Neural cell (in vitro differentiated cells): ENCODE measurements at regions not wholly inside any gene's neighbourhood (a gene's known extent, or its start where the extent isn't known, plus 50 kb on each side); places are given as distances from the start of the nearest gene placed in this dataset.

Experiments
- H2AFZ ChIP-seq: fragments of 200-600, 300-800 bp; sonication (generic), shearing (Covaris generic); 2 replicates; pipeline ENCODE4 v1.6.0; 2014; ENCODE audit warnings: low read depth, mild to moderate bottlenecking, antibody characterized with exemption, low read length, moderate library complexity
- H3F3A ChIP-seq: fragments of 200-600 bp; shearing (Covaris generic); 2 replicates; pipeline ENCODE4 v1.6.1; 2016; ENCODE audit warnings: mild to moderate bottlenecking, moderate library complexity, mixed read lengths, antibody characterized with exemption, low read length; ENCODE audit not compliant: insufficient read depth, poor library complexity, severe bottlenecking
- H3K27ac ChIP-seq: fragments of 200-600, 300-800 bp; sonication (generic), shearing (Covaris generic); 2 replicates; pipeline ENCODE4 v1.5.1; 2014; ENCODE audit warnings: mild to moderate bottlenecking, low read length, moderate library complexity
- H3K27me3 ChIP-seq: fragments of 300-800, 200-600 bp; sonication (generic), shearing (Covaris generic); 2 replicates; pipeline ENCODE4 v1.6.0; 2014; ENCODE audit warnings: mild to moderate bottlenecking, low read depth, low read length, moderate library complexity; ENCODE audit not compliant: insufficient read depth
- H3K36me3 ChIP-seq: fragments of 300-800, 200-600 bp; sonication (generic), shearing (Covaris generic); 2 replicates; pipeline ENCODE4 v1.5.1; 2014; ENCODE audit warnings: mild to moderate bottlenecking, antibody characterized with exemption, low read length, moderate library complexity; ENCODE audit not compliant: insufficient read depth
- H3K4me2 ChIP-seq: fragments of 300-800, 200-600 bp; sonication (generic), shearing (Covaris generic); 2 replicates; pipeline ENCODE4 v1.6.0; 2014; ENCODE audit warnings: mild to moderate bottlenecking, low read length
- H3K4me3 ChIP-seq: fragments of 300-800, 200-600 bp; sonication (generic), shearing (Covaris generic); 2 replicates; pipeline ENCODE4 v1.5.1; 2014; ENCODE audit warnings: mild to moderate bottlenecking, low read length, moderate library complexity
- H3K79me2 ChIP-seq: fragments of 200-600 bp; shearing (Covaris generic); replicated peaks from 2 replicates; pipeline ENCODE4 v1.6.0; 2014; ENCODE audit warnings: mild to moderate bottlenecking, low read length, moderate library complexity; ENCODE audit not compliant: insufficient read depth
- H3K9ac ChIP-seq: fragments of 300-800, 200-600 bp; sonication (generic), shearing (Covaris generic); 2 replicates; pipeline ENCODE4 v1.6.1; 2016; ENCODE audit warnings: mild to moderate bottlenecking, low read length, mixed read lengths
- H3K9me2 ChIP-seq: fragments of 200-600 bp; shearing (Covaris generic); 2 replicates; pipeline ENCODE4 v1.6.1; 2016; ENCODE audit warnings: mild to moderate bottlenecking, low read length, mixed read lengths; ENCODE audit not compliant: insufficient read depth
- H3K9me3 ChIP-seq: fragments of 200-600, 300-800 bp; sonication (generic), shearing (Covaris generic); 2 replicates; pipeline ENCODE4 v1.6.1; 2016; ENCODE audit warnings: mild to moderate bottlenecking, mixed run types, low read length, moderate library complexity, mixed read lengths
- H4K20me1 ChIP-seq: fragments of 200-600 bp; shearing (Covaris generic); 2 replicates; pipeline ENCODE4 v1.6.1; 2016; ENCODE audit warnings: mild to moderate bottlenecking, mixed run types; ENCODE audit not compliant: insufficient read depth
- CTCF ChIP-seq: fragments of 450-650 bp; IDR thresholded peaks from 2 replicates; pipeline ENCODE4 v1.5.1; 2014; ENCODE audit warnings: antibody characterized with exemption, mild to moderate bottlenecking, moderate library complexity; ENCODE audit not compliant: poor library complexity, severe bottlenecking
- EP300 ChIP-seq: fragments of 450-650 bp; conservative IDR thresholded peaks from 2 replicates; pipeline ENCODE4 v1.6.1; 2014; ENCODE audit warnings: antibody characterized with exemption, mild to moderate bottlenecking, moderate library complexity; ENCODE audit not compliant: poor library complexity, severe bottlenecking
- EZH2 ChIP-seq: fragments of 200-600, 300-800 bp; shearing (Covaris generic), sonication (generic); IDR thresholded peaks from 2 replicates; pipeline ENCODE4 v1.6.1; 2014; ENCODE audit warnings: antibody characterized with exemption, low read length, borderline replicate concordance, mild to moderate bottlenecking; ENCODE audit not compliant: insufficient read depth, poor library complexity, severe bottlenecking
- MXI1 ChIP-seq: fragments of 450-650 bp; conservative IDR thresholded peaks from 2 replicates; pipeline ENCODE4 v1.6.1; 2014; ENCODE audit warnings: antibody characterized with exemption, mild to moderate bottlenecking; ENCODE audit not compliant: poor library complexity, severe bottlenecking
- POLR2AphosphoS5 ChIP-seq: IDR thresholded peaks from 2 replicates; pipeline ENCODE4 v1.6.1; 2012
- RAD21 ChIP-seq: fragments of 450-650 bp; conservative IDR thresholded peaks from 2 replicates; pipeline ENCODE4 v1.6.1; 2014; ENCODE audit warnings: antibody characterized with exemption, mild to moderate bottlenecking, moderate library complexity
- REST ChIP-seq: IDR thresholded peaks from 2 replicates; pipeline ENCODE4 v1.6.1; 2012; ENCODE audit warnings: borderline replicate concordance
- SMC3 ChIP-seq: fragments of 450-650 bp; conservative IDR thresholded peaks from 2 replicates; pipeline ENCODE4 v1.6.1; 2014; ENCODE audit warnings: antibody characterized with exemption, mild to moderate bottlenecking, moderate library complexity; ENCODE audit not compliant: poor library complexity
- TAF1 ChIP-seq: IDR thresholded peaks from 2 replicates; pipeline ENCODE4 v1.6.1; 2012; ENCODE audit warnings: low read depth

GRCh38 chr20:9889270-9889981 is 50.5 kb upstream of the PAK5 start:
- H2AFZ ChIP-seq = no peak overlapping the region
- H3K27me3 ChIP-seq = no peaks in the 10 kb centered on the region
- H3K27ac ChIP-seq = no peak overlapping the region
- no peak for TF ChIP-seq EZH2
- no peak for TF ChIP-seq REST
- no peak for TF ChIP-seq CTCF
- no peak for TF ChIP-seq MXI1
- no peak for TF ChIP-seq SMC3
- no peak for TF ChIP-seq RAD21
- TF ChIP-seq EP300 = no peak
- no peak for TF ChIP-seq TAF1
- no peak for TF ChIP-seq POLR2AphosphoS5
- H3K9me3 ChIP-seq = no peaks in the 10 kb centered on the region
- H3K4me3 ChIP-seq = no peak overlapping the region
- no peaks in the 10 kb centered on the region for H3F3A ChIP-seq
- H3K9me2 ChIP-seq = no peaks in the 10 kb centered on the region
- no peaks in the 10 kb centered on the region for H4K20me1 ChIP-seq
- no peak overlapping the region for H3K4me2 ChIP-seq
- no peaks in the 10 kb centered on the region for H3K79me2 ChIP-seq
- H3K9ac ChIP-seq = no peak overlapping the region
- H3K36me3 ChIP-seq = no peaks in the 10 kb centered on the region
